Bronchial epithelial cell (primary cell): ENCODE measurements at regions not wholly inside any gene's neighbourhood (a gene's known extent, or its start where the extent isn't known, plus 50 kb on each side); places are given as distances from the start of the nearest gene placed in this dataset.

ENCODE experiments used
- DNase-seq: peaks from one replicate; pipeline ENCODE4 v3.0.0-alpha.2; 2010; ENCODE audit warnings: low read depth
- FAIRE-seq: peaks from 2 replicates; lab custom pipeline; 2011; peaks lifted over from hg19 to GRCh38; lab: Jason Lieb, UNC
- H3K27me3 ChIP-seq: 2 replicates; pipeline ENCODE4 v1.5.1; 2011; ENCODE audit warnings: low read length; ENCODE audit not compliant: control insufficient read depth, insufficient read depth
- H3K36me3 ChIP-seq: 2 replicates; pipeline ENCODE4 v1.5.1; 2011; ENCODE audit warnings: low read length; ENCODE audit not compliant: control insufficient read depth, insufficient read depth
- H3K4me3 ChIP-seq: 2 replicates; pipeline ENCODE4 v1.5.1; 2011; ENCODE audit warnings: mild to moderate bottlenecking, low read depth, low read length, control low read depth
- TF ChIP-seq, protein P1 (sequence below): IDR thresholded peaks from 2 replicates; pipeline ENCODE4 v1.5.1; 2011; ENCODE audit warnings: mild to moderate bottlenecking, moderate library complexity, low read length, control low read depth, inconsistent platforms; ENCODE audit not compliant: insufficient read depth, severe bottlenecking

DNA sequence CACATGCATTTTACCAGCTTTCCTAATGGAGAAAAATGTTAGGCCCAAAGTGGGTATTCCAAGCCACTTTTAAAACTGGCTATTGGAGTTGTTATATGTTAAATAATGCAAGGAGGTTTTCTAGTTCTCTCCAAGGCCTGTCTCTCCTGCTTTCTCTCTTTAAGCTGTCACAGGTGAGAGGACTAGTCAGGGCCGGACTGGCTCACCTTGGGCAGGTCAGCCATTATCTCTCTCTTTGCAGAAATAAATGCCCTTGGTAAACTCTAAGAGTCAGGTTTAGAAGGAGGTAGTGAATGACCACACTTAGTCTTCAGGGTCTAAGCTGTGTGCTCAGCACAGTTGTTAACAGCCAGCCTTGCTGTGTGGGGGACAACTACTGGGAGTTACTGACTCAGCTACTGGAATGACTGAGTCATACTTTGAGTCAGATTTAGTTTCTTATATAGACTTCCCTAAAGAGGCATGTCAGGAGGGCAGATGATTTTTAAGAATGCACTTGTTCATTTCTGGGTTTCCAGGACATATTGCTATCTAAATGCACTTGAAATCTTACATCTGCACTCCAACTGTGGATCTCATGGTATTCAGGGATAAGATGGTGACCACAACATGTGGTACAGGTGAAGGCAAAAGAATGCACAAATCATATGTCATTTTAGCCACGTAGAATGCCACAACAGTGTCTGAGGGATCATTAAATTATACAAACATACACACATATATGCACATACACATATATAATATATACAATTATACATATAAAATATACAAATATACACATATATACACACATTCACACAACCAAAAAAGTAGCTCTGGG lies 719.4 kb downstream of the EPM2A start:
- Histone ChIP-seq H3K4me3 (no peak overlapping the region), H3K36me3 (no peaks in the 10 kb centered on the region), H3K27me3 (no peaks in the 10 kb centered on the region)
- TF ChIP-seq, protein P1, sequence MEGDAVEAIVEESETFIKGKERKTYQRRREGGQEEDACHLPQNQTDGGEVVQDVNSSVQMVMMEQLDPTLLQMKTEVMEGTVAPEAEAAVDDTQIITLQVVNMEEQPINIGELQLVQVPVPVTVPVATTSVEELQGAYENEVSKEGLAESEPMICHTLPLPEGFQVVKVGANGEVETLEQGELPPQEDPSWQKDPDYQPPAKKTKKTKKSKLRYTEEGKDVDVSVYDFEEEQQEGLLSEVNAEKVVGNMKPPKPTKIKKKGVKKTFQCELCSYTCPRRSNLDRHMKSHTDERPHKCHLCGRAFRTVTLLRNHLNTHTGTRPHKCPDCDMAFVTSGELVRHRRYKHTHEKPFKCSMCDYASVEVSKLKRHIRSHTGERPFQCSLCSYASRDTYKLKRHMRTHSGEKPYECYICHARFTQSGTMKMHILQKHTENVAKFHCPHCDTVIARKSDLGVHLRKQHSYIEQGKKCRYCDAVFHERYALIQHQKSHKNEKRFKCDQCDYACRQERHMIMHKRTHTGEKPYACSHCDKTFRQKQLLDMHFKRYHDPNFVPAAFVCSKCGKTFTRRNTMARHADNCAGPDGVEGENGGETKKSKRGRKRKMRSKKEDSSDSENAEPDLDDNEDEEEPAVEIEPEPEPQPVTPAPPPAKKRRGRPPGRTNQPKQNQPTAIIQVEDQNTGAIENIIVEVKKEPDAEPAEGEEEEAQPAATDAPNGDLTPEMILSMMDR: no peak
- DNase-seq (peak; percentile 94), FAIRE-seq (no peak)

DNA sequence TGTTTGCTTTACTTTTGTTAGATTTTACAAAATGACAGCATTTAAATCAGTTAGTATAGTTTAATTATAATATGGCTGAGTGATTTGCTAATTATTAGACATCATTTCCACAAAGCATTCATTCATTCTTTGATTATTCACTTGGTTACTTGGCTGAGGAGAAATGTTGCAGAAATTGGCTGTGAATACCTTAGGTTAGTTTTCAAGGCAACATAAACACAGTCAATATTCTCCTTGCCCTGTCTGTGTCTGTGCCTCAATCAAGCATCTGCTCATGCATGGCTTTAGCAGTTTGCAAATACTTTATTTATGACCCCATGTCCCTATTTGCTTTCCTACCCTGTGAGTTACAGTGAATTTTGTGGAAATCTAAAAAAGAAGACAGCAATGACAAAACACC lies 718.3 kb downstream of the EPM2A start:
- Histone ChIP-seq H3K27me3 (no peaks in the 10 kb centered on the region), H3K36me3 (no peaks in the 10 kb centered on the region), H3K4me3 (no peak overlapping the region)
- DNase-seq: no peak
- TF ChIP-seq, protein P1: no peak
- FAIRE-seq: no peak

DNA sequence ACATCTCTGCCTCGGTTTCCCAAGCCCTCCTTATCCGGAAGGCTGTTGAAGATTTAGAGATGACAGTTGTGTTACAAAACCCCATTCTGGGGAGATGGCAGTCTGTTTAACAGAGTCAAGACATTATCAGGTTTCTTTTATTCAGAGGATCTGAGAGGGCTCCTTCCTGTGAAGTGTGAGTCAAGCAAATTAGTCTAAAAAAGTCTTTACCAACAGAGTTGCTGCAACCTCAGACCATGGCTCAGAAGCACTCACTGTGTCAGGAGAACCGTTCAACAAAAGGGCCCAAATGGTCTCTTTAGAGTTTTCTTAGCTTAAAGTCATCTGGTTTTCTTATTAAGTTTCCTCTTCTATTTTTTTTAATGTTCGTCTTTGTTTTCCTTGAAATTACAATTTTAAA lies 717.8 kb downstream of the EPM2A start:
- Histone ChIP-seq H3K36me3 (no peaks in the 10 kb centered on the region), H3K4me3 (no peak overlapping the region), H3K27me3 (no peaks in the 10 kb centered on the region)
- TF ChIP-seq, protein P1: no peak
- FAIRE-seq: no peak
- DNase-seq: peak; percentile 21

DNA sequence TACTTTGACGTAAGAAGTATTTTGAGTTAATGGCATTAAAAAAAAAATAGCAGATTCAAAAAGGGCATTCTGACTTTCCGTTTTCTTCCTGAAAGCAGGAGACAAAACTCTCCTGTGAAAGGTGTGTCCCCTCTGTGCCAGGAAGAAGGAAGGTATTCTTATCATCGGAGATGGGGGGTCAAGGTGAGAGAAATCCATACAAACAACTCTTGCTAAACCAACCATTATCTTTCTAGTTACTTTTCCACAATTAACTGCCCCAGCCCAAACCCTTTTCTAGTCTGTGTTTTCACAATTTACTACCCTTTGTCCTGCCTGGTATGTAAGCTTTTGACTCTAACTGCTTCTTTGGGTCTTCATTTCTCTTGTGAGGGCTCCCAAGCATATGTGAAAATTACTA lies 717.3 kb downstream of the EPM2A start:
- no peaks in the 10 kb centered on the region for H3K36me3 ChIP-seq
- DNase-seq (no peak), FAIRE-seq (no peak)
- no peak overlapping the region for H3K4me3 ChIP-seq
- H3K27me3 ChIP-seq: no peaks in the 10 kb centered on the region
- TF ChIP-seq, protein P1: no peak

DNA sequence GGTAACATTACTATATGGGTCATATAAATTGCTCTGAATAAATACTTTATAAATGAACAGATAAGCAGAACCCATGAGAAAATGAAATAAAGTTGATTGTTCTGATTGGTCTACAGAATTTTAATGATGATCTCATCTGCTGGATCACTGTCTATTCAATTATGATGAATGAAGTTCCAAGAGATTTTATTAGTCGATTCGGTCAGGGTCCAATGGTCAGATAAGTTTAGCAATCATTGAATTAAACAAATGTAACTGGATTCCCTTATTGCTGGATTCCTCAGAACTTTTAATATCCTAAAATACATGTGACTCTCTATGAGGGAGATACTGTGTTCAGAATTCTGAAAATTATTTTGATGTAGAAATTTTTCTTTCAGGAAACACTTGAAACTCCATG lies 715.2 kb downstream of the EPM2A start:
- DNase-seq (no peak), FAIRE-seq (no peak)
- Histone ChIP-seq H3K27me3 (no peaks in the 10 kb centered on the region), H3K4me3 (no peak overlapping the region), H3K36me3 (no peaks in the 10 kb centered on the region)
- TF ChIP-seq, protein P1: no peak

DNA sequence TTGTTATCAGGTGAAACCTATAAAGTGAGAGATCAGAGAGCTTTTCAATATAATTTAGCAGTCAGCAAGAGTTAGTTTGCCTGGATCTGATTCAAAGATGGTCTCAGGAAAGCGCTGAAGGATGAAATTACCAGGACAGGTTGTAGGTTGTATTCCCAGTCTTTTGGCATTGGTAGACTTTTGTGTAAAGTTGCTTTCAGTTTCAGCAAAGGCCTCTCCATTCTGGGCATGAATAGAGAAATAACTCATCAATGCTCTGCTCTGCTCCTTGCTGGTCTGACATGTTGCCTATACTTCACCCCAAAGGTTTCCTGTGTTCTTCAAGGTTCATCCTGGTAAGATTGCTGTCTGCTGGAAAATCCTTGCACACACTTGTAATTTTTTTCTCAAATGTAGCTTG lies 714.8 kb downstream of the EPM2A start:
- FAIRE-seq (no peak), DNase-seq (no peak)
- TF ChIP-seq, protein P1: no peak
- no peak overlapping the region for H3K4me3 ChIP-seq
- H3K36me3 ChIP-seq: no peaks in the 10 kb centered on the region
- H3K27me3 ChIP-seq: no peaks in the 10 kb centered on the region
